OCI-LY3 (cell line): ENCODE measurements at regions not wholly inside any gene's neighbourhood (a gene's known extent, or its start where the extent isn't known, plus 50 kb on each side); places are given as distances from the start of the nearest gene placed in this dataset.

ENCODE experiments used
- CTCF ChIP-seq: fragments of 200-600, 300-600 bp; sonication (generic); IDR thresholded peaks from 2 replicates; pipeline ENCODE4 v1.5.1; 2014; ENCODE audit warnings: antibody characterized with exemption, low read length, low read depth
- EZH2phosphoT487 ChIP-seq: fragments of 200-600 bp; shearing (Covaris generic); IDR thresholded peaks from 2 replicates; pipeline ENCODE4 v1.6.1; 2018; ENCODE audit warnings: antibody characterized with exemption, mixed run types, low read depth

GRCh38 chr13:48819376-48819775 lies 156.3 kb upstream of the FNDC3A start:
- TF ChIP-seq CTCF (no peak), EZH2phosphoT487 (no peak)
